ENCODE measurements at regions not wholly inside any gene's neighbourhood (a gene's known extent, or its start where the extent isn't known, plus 50 kb on each side); places are given as distances from the start of the nearest gene placed in this dataset.

DNA sequence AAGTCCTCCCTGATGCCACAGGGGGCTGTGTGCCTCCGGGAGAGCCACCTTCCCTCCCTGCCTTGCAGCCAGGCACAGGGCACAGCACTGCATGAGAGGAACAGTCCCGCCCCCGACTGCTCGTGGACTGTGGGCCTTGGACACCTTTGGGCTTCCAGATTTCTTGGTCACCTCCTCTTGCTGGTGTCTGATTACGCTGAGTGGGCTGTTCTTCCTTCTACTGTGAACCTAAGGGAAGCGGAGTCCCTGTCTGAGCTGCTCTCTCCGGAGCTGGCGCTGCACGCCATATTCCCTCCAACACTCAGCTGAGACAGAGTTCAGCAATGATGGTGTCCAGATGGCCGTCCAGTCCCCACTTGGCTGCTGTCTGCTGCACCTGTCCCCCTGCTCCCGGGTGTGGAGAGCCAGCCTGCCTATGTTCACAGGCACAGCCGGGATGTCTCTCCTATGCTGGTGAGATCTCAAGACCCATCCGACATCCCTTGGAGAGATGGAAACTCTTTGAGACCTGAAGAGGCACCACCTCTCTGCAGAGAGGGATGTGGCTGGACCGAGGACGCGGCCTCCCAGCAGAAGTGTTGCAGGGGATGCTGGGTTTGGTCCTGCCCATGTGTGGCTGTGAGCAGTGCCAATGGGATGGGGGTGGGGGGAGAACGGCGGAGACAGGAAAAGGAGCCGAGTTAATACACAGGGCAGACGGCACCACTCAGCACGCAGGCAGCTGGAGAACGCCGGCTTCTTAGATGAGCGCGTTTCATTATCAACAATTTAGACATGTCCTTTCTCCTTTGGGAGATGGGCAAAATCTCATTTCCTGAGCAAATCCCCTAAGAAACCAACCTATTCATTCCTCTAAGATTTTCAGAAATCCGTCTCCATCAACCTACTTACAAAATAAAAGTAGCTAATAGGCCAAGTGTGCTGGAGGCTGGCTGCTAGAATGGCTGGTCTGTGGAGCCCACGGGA, 171.9 kb downstream of the ENGASE start:
- no peak for DNase-seq (ENCODE audit: low read depth)
- H3K4me3 ChIP-seq (ENCODE audit: low read depth, low read length): no peak overlapping the region
- TF ChIP-seq, protein P1, sequence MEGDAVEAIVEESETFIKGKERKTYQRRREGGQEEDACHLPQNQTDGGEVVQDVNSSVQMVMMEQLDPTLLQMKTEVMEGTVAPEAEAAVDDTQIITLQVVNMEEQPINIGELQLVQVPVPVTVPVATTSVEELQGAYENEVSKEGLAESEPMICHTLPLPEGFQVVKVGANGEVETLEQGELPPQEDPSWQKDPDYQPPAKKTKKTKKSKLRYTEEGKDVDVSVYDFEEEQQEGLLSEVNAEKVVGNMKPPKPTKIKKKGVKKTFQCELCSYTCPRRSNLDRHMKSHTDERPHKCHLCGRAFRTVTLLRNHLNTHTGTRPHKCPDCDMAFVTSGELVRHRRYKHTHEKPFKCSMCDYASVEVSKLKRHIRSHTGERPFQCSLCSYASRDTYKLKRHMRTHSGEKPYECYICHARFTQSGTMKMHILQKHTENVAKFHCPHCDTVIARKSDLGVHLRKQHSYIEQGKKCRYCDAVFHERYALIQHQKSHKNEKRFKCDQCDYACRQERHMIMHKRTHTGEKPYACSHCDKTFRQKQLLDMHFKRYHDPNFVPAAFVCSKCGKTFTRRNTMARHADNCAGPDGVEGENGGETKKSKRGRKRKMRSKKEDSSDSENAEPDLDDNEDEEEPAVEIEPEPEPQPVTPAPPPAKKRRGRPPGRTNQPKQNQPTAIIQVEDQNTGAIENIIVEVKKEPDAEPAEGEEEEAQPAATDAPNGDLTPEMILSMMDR (IDR thresholded peaks at IDR 0.05; ENCODE audit: insufficient read depth, low read length): no peak

DNA sequence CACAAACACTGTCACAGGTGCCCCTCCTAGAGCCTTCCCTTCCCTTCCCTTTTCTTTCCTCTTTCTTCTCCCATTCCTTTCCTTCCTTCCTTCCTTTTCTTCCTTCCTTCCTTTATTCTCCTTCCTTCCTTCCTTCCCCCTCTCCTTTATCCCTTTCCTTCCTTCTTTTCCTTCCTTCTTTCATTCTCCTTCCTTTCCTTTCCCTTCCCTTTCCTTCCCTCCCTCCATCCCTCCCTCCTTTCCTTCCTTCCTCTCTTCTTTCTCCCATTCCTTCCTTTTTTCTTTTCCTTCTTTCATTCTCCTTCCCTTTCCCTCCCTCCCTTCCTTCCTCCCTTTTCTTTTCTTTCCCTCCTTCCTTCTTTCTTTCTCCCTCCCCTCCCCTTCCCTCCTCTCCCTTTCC, 170.0 kb downstream of the ENGASE start:
- H3K4me3 ChIP-seq (ENCODE audit: low read depth, low read length): no peak overlapping the region
- TF ChIP-seq, protein P1 (IDR thresholded peaks at IDR 0.05; ENCODE audit: insufficient read depth, low read length): no peak
- DNase-seq (ENCODE audit: low read depth): no peak

DNA sequence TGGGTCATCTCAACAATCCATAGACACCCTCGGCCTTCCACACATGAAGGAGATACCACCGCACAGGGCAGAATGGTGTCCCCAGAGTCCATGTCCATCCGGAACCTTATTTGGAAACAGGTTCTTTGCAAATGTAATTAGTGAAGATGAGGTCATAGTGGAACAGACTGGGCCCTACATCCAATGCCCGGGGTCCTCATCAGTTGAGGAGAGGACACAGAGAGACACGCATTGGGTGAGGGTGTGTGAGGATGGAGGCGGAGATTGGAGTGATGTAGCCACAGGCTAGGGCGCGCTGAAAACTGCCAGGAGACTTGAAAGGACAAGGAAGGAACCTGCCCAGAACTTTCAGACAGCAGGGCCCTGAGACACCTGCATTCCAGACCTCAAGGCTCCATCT, 169.4 kb downstream of the ENGASE start:
- no peak for DNase-seq (ENCODE audit: low read depth)
- TF ChIP-seq, protein P1 (IDR thresholded peaks at IDR 0.05; ENCODE audit: insufficient read depth, low read length): no peak
- H3K4me3 ChIP-seq (ENCODE audit: low read depth, low read length): no peak overlapping the region

DNA sequence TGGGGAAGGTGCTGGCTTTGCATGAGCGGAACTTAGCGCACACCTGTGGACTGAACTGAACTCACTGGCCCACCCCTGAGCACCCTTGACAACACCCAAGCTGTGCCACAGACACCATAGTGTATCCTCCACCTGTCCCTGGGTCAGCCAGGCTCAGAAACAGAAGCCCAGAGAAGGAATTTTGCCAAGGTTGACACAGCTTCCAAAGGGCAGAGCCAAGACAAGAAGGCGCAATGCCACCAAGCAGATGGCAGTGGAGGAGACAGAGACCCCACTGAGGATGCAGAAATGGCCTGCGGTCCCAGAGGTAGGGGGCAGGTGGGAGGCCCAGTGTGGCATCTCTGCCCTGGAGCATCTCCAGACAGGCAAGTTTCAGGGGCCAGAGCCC, 169.0 kb downstream of the ENGASE start:
- no peak for DNase-seq (ENCODE audit: low read depth)
- no peak overlapping the region for H3K4me3 ChIP-seq (ENCODE audit: low read depth, low read length)
- TF ChIP-seq, protein P1 (IDR thresholded peaks at IDR 0.05; ENCODE audit: insufficient read depth, low read length): no peak

DNA sequence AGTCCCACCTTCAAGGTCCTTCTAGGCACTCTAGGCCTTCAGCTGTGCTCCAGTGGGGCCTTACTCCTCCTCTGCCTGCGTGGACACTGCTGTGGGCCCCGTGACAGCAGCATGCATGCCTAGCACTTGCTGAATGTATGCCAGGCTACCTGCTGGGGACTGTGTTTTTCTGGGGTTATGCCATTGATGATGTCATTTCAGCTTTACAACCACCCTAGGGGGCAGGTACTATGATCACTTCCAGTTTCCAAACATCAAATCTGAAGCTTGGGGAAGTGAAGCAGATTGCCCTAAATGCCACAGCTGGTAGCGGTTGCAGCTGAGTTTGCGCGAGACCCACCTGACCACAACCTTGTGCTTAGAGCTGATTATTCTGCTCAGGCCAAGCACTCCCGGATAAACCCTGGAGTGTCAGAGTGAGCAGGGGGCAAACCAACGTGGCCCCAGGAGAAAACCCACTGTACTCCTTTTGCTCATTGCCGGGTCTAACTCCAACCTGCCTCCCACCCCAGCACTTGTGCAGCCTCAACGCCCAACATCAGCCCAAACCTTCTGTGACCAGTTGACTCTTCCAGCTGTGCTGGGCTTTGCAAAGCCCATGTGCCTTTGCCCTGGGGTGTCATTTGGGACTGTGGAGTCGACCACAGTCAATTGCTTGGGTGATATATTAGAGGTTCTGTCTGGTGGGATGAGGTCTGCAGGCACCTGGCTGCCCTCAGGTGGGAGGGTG, 168.4 kb downstream of the ENGASE start:
- TF ChIP-seq, protein P1 (IDR thresholded peaks at IDR 0.05; ENCODE audit: insufficient read depth, low read length): no peak
- DNase-seq (ENCODE audit: low read depth): no peak
- no peak overlapping the region for H3K4me3 ChIP-seq (ENCODE audit: low read depth, low read length)

DNA sequence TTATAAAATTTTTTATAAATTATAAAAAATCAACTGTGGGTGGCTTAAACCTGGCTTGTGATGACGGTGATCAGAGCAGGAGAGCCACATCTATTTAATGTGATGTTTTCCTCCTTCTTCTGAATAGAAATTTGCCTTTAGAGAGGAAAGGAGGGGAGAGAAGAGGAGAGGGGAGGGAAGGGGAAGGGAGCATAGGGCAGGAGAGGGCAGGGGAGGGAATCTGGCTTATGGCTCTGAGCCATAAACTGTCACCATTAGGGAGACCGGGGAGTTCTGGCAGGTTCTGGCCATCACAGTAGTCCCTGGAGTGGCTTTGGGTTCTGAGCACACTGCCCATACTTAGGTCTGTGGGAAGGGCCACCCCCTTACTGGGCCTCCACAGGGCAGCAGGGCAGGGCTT, 167.8 kb downstream of the ENGASE start:
- no peak overlapping the region for H3K4me3 ChIP-seq (ENCODE audit: low read depth, low read length)
- TF ChIP-seq, protein P1 (IDR thresholded peaks at IDR 0.05; ENCODE audit: insufficient read depth, low read length): no peak
- no peak for DNase-seq (ENCODE audit: low read depth)

Data from fibroblast of the aortic adventitia (primary cell).